ENCODE measurements at regions not wholly inside any gene's neighbourhood (a gene's known extent, or its start where the extent isn't known, plus 50 kb on each side); places are given as distances from the start of the nearest gene placed in this dataset.
A peak's percentile ranks its signal among the peaks of the same experiment; 100 is the strongest.

DNA sequence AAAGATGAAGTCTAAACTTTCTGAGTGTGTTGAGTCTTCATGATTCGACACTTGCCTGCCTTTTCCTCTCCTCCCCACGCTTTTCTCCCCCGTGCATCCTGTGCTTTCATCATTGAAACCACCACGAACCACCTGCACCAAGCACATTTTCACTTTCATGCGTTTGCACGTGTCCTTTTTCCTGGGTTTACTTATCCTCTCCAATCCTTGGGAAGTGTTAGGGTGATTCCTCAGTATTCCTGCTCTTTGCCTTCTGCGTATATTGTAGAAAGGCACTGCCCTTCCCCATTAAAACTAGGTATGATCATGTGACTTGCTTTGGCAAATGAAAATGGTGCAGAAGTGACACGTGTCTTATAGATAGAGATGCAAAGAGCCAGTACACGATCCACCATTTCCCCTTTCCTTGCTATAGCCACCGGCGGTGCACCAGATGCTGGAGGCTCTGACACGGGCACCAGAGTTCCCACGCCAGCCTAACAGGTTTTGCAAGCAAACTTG lies 106.6 kb downstream of the BRMS1L start:
- peaks cover 0 to 7% (median 0%) of the 10 kb centered on the region in 9 donors for H3K27me3 ChIP-seq
- TF ChIP-seq, protein P1, sequence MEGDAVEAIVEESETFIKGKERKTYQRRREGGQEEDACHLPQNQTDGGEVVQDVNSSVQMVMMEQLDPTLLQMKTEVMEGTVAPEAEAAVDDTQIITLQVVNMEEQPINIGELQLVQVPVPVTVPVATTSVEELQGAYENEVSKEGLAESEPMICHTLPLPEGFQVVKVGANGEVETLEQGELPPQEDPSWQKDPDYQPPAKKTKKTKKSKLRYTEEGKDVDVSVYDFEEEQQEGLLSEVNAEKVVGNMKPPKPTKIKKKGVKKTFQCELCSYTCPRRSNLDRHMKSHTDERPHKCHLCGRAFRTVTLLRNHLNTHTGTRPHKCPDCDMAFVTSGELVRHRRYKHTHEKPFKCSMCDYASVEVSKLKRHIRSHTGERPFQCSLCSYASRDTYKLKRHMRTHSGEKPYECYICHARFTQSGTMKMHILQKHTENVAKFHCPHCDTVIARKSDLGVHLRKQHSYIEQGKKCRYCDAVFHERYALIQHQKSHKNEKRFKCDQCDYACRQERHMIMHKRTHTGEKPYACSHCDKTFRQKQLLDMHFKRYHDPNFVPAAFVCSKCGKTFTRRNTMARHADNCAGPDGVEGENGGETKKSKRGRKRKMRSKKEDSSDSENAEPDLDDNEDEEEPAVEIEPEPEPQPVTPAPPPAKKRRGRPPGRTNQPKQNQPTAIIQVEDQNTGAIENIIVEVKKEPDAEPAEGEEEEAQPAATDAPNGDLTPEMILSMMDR (IDR thresholded peaks at IDR 0.05): no peak
- no peak for TF ChIP-seq POLR2A (IDR thresholded peaks at IDR 0.05)
- intact Hi-C loops (cut with DNase I): no loop called here
- H3K4me1 ChIP-seq: no peaks in the 10 kb centered on the region
- WGBS, 4 donors: 67 to 70% (median 69%) methylated on average over 13 of the region's 13 CpGs
- H3K27ac ChIP-seq: no peak overlapping the region
- H3K36me3 ChIP-seq: no peaks in the 10 kb centered on the region
- H3K9me3 ChIP-seq: no peaks in the 10 kb centered on the region
- DNase-seq: no peak
- ATAC-seq: no peak
- H3K4me3 ChIP-seq: peak overlapping the region in 1 of 12 donors; percentile 10

DNA sequence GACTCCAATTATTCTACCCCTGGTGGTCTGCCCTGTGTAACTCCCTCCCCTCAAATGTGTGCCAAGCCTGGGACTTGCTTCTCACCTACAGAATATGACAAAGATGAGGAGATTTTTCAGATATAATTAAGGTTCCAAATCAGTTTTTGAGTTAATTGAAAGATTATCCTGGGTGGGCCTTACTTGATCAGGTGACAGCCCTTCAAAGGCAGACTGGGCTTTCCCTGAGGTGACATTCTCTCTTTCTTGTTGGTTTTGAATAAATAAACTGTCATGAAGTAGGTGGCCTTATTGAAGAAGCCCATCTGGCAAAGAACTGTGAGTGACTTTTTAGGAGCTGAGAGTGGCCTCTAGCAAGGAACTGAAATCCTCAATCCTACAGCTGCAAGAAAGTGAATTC lies 106.0 kb downstream of the BRMS1L start:
- DNase-seq (no peak), ATAC-seq (no peak)
- intact Hi-C loops (cut with DNase I): no loop called here
- H3K9me3 ChIP-seq: no peaks in the 10 kb centered on the region
- H3K27ac ChIP-seq: no peak overlapping the region
- H3K27me3 ChIP-seq: peaks cover 0 to 9% (median 0%) of the 10 kb centered on the region in 9 donors
- H3K4me1 ChIP-seq: no peaks in the 10 kb centered on the region
- H3K4me3 ChIP-seq: no peak overlapping the region
- H3K36me3 ChIP-seq: no peaks in the 10 kb centered on the region
- TF ChIP-seq, protein P1 (IDR thresholded peaks at IDR 0.05): no peak
- TF ChIP-seq POLR2A (IDR thresholded peaks at IDR 0.05): no peak

DNA sequence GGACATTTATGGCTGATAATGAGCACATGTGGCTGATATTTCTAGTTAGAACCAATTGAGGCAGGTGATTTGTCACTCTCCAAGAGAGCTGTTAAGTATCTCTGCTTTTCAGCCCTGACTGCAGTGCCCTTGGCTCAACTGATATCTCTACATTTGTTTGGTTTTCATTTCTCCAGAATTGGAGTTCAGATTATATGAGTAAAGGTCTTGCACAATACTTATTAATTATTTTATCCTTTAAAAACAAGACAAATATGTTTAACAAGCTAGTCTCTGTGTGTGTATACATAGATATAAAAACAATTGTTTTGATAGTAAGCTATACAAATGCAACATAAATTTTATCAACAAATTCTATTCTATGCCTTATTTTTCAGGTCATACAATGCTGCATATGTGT lies 105.2 kb downstream of the BRMS1L start:
- TF ChIP-seq, protein P1 (IDR thresholded peaks at IDR 0.05): no peak
- no peak for TF ChIP-seq POLR2A (IDR thresholded peaks at IDR 0.05)
- no peak for ATAC-seq
- Histone ChIP-seq H3K27me3 (peaks cover 0 to 9% (median 0%) of the 10 kb centered on the region in 9 donors), H3K4me1 (no peaks in the 10 kb centered on the region), H3K36me3 (no peaks in the 10 kb centered on the region), H3K9me3 (no peaks in the 10 kb centered on the region), H3K27ac (no peak overlapping the region), H3K4me3 (no peak overlapping the region)
- intact Hi-C loops (cut with DNase I): no loop called here
- DNase-seq: no peak

DNA sequence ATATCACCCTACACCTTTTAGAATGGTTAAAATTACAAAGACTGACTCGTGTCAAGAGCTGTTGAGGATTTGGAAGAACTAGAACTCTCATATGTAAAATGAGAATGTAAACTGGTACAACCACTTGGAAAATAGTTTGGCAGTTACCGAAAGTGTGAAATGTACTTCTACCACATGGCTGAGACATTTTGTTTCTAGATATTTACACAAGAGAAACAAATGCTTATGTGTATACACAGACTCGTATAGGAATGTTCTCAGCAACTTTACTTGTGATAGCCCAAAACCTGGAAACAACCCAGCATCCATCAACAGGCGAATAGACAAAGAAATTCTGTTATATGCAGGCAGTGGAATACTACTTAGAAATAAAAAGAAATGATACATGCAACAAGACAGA lies 103.0 kb downstream of the BRMS1L start:
- 66 to 72% (median 71%) methylated on average over 4 of the region's 4 CpGs for WGBS, 4 donors
- no peaks in the 10 kb centered on the region for H3K36me3 ChIP-seq
- no peaks in the 10 kb centered on the region for H3K9me3 ChIP-seq
- H3K27ac ChIP-seq: no peak overlapping the region
- ATAC-seq (no peak), DNase-seq (no peak)
- H3K4me1 ChIP-seq: no peaks in the 10 kb centered on the region
- no peak overlapping the region for H3K4me3 ChIP-seq
- peaks cover 0 to 9% (median 0%) of the 10 kb centered on the region in 9 donors for H3K27me3 ChIP-seq
- no peak for TF ChIP-seq POLR2A (IDR thresholded peaks at IDR 0.05)
- TF ChIP-seq, protein P1 (IDR thresholded peaks at IDR 0.05): no peak
- intact Hi-C loops (cut with DNase I): no loop called here

Data from heart left ventricle (tissue), 16 donors.